ENCODE measurements at regions not wholly inside any gene's neighbourhood (a gene's known extent, or its start where the extent isn't known, plus 50 kb on each side); places are given as distances from the start of the nearest gene placed in this dataset.

- Histone ChIP-seq H3K27ac (no peak overlapping the region), H3K4me1 (no peaks in the 10 kb centered on the region), H3K4me3 (no peak overlapping the region), H3K9me3 (no peaks in the 10 kb centered on the region), H3K36me3 (no peaks in the 10 kb centered on the region), H3K27me3 (no peaks in the 10 kb centered on the region)
- intact Hi-C loops (cut with DNase I; ENCODE audit: low total_unique reads): no loop called here
- TF ChIP-seq CTCF (IDR thresholded peaks at IDR 0.05 in 4 of 5, conservative IDR thresholded peaks at IDR 0.05 in 1 of 5): no peak
- no peak for TF ChIP-seq POLR2A (IDR thresholded peaks at IDR 0.05)
- in situ Hi-C loops (cut with MboI; ENCODE audit: low sequenced_read_pairs in 4 of 4): no loop called here
- ATAC-seq (no peak), DNase-seq (no peak)
Observed at GRCh38 chr19:28929006-28929405, 283.9 kb downstream of the UQCRFS1 start.

- in situ Hi-C loops (cut with MboI; ENCODE audit: low sequenced_read_pairs in 4 of 4) (no loop called here), intact Hi-C loops (cut with DNase I; ENCODE audit: low total_unique reads) (no loop called here)
- Histone ChIP-seq H3K36me3 (no peaks in the 10 kb centered on the region), H3K4me1 (no peaks in the 10 kb centered on the region), H3K27ac (no peak overlapping the region), H3K27me3 (no peaks in the 10 kb centered on the region), H3K4me3 (no peak overlapping the region), H3K9me3 (no peaks in the 10 kb centered on the region)
- ATAC-seq (no peak), DNase-seq (no peak)
- TF ChIP-seq CTCF (IDR thresholded peaks at IDR 0.05 in 4 of 5, conservative IDR thresholded peaks at IDR 0.05 in 1 of 5) (no peak), POLR2A (IDR thresholded peaks at IDR 0.05) (no peak)
Observed at GRCh38 chr19:28927456-28927855, 285.5 kb downstream of the UQCRFS1 start.

- H3K27ac ChIP-seq: no peak overlapping the region
- no peak for DNase-seq
- intact Hi-C loops (cut with DNase I; ENCODE audit: low total_unique reads) (no loop called here), in situ Hi-C loops (cut with MboI; ENCODE audit: low sequenced_read_pairs in 4 of 4) (no loop called here)
- no peaks in the 10 kb centered on the region for H3K9me3 ChIP-seq
- H3K4me1 ChIP-seq: no peaks in the 10 kb centered on the region
- H3K4me3 ChIP-seq: no peak overlapping the region
- no peak for ATAC-seq
- H3K27me3 ChIP-seq: no peaks in the 10 kb centered on the region
- TF ChIP-seq CTCF (IDR thresholded peaks at IDR 0.05 in 4 of 5, conservative IDR thresholded peaks at IDR 0.05 in 1 of 5): no peak
- no peak for TF ChIP-seq POLR2A (IDR thresholded peaks at IDR 0.05)
- no peaks in the 10 kb centered on the region for H3K36me3 ChIP-seq
Observed at GRCh38 chr19:28920269-28921066, 292.5 kb downstream of the UQCRFS1 start.

GRCh38 chr19:28917621-28918020, 295.3 kb downstream of the UQCRFS1 start:
- Histone ChIP-seq H3K27me3 (no peaks in the 10 kb centered on the region), H3K27ac (no peak overlapping the region), H3K36me3 (no peaks in the 10 kb centered on the region), H3K4me1 (no peaks in the 10 kb centered on the region), H3K9me3 (no peaks in the 10 kb centered on the region), H3K4me3 (no peak overlapping the region)
- ATAC-seq: no peak
- intact Hi-C loops (cut with DNase I; ENCODE audit: low total_unique reads): no loop called here
- no peak for DNase-seq
- TF ChIP-seq POLR2A (IDR thresholded peaks at IDR 0.05) (no peak), CTCF (IDR thresholded peaks at IDR 0.05 in 4 of 5, conservative IDR thresholded peaks at IDR 0.05 in 1 of 5) (no peak)
- in situ Hi-C loops (cut with MboI; ENCODE audit: low sequenced_read_pairs in 4 of 4): no loop called here

All from gastrocnemius medialis (tissue), 4 donors.